GM23338 (cell line): ENCODE measurements at regions not wholly inside any gene's neighbourhood (a gene's known extent, or its start where the extent isn't known, plus 50 kb on each side); places are given as distances from the start of the nearest gene placed in this dataset.
A peak's percentile ranks its signal among the peaks of the same experiment; 100 is the strongest.

ENCODE experiments used
- ATAC-seq: fragments of 200-7000 bp; cut with Tn5 transposase; 3 replicates; pipeline ENCODE4 v1.9.1; 2020
- DNase-seq: peaks from one replicate; pipeline ENCODE4 v3.0.0-alpha.2; 2015; ENCODE audit warnings: low spot score
- H2AFZ ChIP-seq: fragments of 200-600 bp; sonication (generic); 2 replicates; pipeline ENCODE4 v1.8.0; 2016; ENCODE audit warnings: antibody characterized with exemption, mild to moderate bottlenecking, moderate library complexity
- H3F3A ChIP-seq: fragments of 200-600 bp; sonication (generic); replicated peaks from 2 replicates; pipeline ENCODE4 v1.8.0; 2017; ENCODE audit warnings: antibody characterized with exemption, mixed run types, low read depth
- H3K27ac ChIP-seq: fragments of 200-600 bp; sonication (generic); 2 replicates; pipeline ENCODE4 v1.6.1; 2016; ENCODE audit warnings: low read depth
- H3K27me3 ChIP-seq: fragments of 200-600 bp; sonication (generic); 2 replicates; pipeline ENCODE4 v1.8.0; 2016; ENCODE audit warnings: mild to moderate bottlenecking, mixed run types, moderate library complexity; ENCODE audit not compliant: insufficient read depth
- H3K36me3 ChIP-seq: fragments of 200-600 bp; sonication (generic); 2 replicates; pipeline ENCODE4 v1.8.0; 2016; ENCODE audit warnings: mild to moderate bottlenecking; ENCODE audit not compliant: insufficient read depth
- H3K4me1 ChIP-seq: fragments of 200-600 bp; sonication (generic); 2 replicates; pipeline ENCODE4 v1.8.0; 2016; ENCODE audit warnings: mild to moderate bottlenecking, moderate library complexity; ENCODE audit not compliant: insufficient read depth
- H3K4me2 ChIP-seq: fragments of 200-600 bp; sonication (generic); 2 replicates; pipeline ENCODE4 v1.7.1; 2017; ENCODE audit warnings: mixed run types
- H3K4me3 ChIP-seq: fragments of 200-600 bp; sonication (generic); 2 replicates; pipeline ENCODE4 v1.6.1; 2016; ENCODE audit warnings: mixed run types
- H3K79me2 ChIP-seq: fragments of 200-600 bp; sonication (generic); replicated peaks from 2 replicates; pipeline ENCODE4 v1.8.0; 2017; ENCODE audit warnings: mild to moderate bottlenecking; ENCODE audit not compliant: insufficient read depth
- H3K9me2 ChIP-seq: fragments of 200-600 bp; sonication (generic); 2 replicates; pipeline ENCODE4 v1.8.0; 2017; ENCODE audit not compliant: insufficient read depth
- H4K20me1 ChIP-seq: fragments of 200-600 bp; sonication (generic); replicated peaks from 2 replicates; pipeline ENCODE4 v1.8.0; 2017; ENCODE audit warnings: mild to moderate bottlenecking; ENCODE audit not compliant: insufficient read depth
- H3K27ac Mint-ChIP-seq: 2 replicates; pipeline ENCODE4 v1.8.0; 2020; ENCODE audit warnings: inconsistent platforms, mild to moderate bottlenecking, moderate library complexity, mixed read lengths
- H3K27me3 Mint-ChIP-seq: 3 replicates; pipeline ENCODE4 v1.8.0; 2022; ENCODE audit warnings: low read depth, mild to moderate bottlenecking, moderate library complexity, mixed read lengths, inconsistent platforms; ENCODE audit not compliant: insufficient read depth, poor library complexity
- H3K36me3 Mint-ChIP-seq: 3 replicates; pipeline ENCODE4 v1.8.0; 2021; ENCODE audit warnings: low read depth, mild to moderate bottlenecking, inconsistent platforms, moderate library complexity, mixed read lengths
- H3K4me1 Mint-ChIP-seq: 3 replicates; pipeline ENCODE4 v1.8.0; 2020; ENCODE audit warnings: mild to moderate bottlenecking, inconsistent platforms, mixed read lengths
- H3K4me3 Mint-ChIP-seq: 3 replicates; pipeline ENCODE4 v1.8.0; 2021; ENCODE audit warnings: moderate library complexity, mild to moderate bottlenecking, inconsistent platforms, mixed read lengths
- H3K9me3 Mint-ChIP-seq: 3 replicates; pipeline ENCODE4 v1.8.0; 2020; ENCODE audit warnings: moderate library complexity, mild to moderate bottlenecking, inconsistent platforms, mixed read lengths
- CREB1 ChIP-seq: fragments of 250-450 bp; sonication (Bioruptor Pico); IDR thresholded peaks from 2 replicates; pipeline ENCODE4 v1.5.0; 2020; ENCODE audit warnings: low read depth, mild to moderate bottlenecking, moderate library complexity
- CTCF ChIP-seq, 2 experiments: fragments of 200-600 bp in 1 of 2; sonication (generic) in 1 of 2; conservative IDR thresholded peaks; 2 replicates each; pipeline versions ENCODE4 v1.5.1 to v1.6.1; 2016 to 2017; ENCODE audit warnings: antibody characterized with exemption in 2 of 2, low read depth in 2 of 2, mild to moderate bottlenecking in 2 of 2, moderate library complexity in 1 of 2
- ETS1 ChIP-seq: IDR thresholded peaks from 2 replicates; pipeline ENCODE4 v1.6.1; 2016; ENCODE audit warnings: antibody characterized with exemption
- EZH2 ChIP-seq: fragments of 200-600 bp; sonication (generic); IDR thresholded peaks from one replicate; pipeline ENCODE4 v1.8.0; 2017; ENCODE audit warnings: antibody characterized with exemption, mild to moderate bottlenecking, low read depth; ENCODE audit not compliant: unreplicated experiment
- EZH2phosphoT487 ChIP-seq: fragments of 200-600 bp; sonication (generic); IDR thresholded peaks from one replicate; pipeline ENCODE4 v1.8.1; 2018; ENCODE audit warnings: antibody characterized with exemption; ENCODE audit not compliant: unreplicated experiment
- JUNB ChIP-seq: IDR thresholded peaks from one replicate; pipeline ENCODE4 v1.6.1; 2016; ENCODE audit warnings: antibody characterized with exemption; ENCODE audit not compliant: unreplicated experiment
- NANOG ChIP-seq: IDR thresholded peaks from 2 replicates; pipeline ENCODE4 v1.6.1; 2016; ENCODE audit warnings: antibody characterized with exemption, borderline replicate concordance
- POLR2AphosphoS5 ChIP-seq: IDR thresholded peaks from 2 replicates; pipeline ENCODE4 v1.6.1; 2016; ENCODE audit warnings: antibody characterized with exemption, low read depth
- REST ChIP-seq: IDR thresholded peaks from one replicate; pipeline ENCODE4 v1.6.1; 2018; ENCODE audit warnings: antibody characterized with exemption; ENCODE audit not compliant: unreplicated experiment
- STAT1 ChIP-seq: IDR thresholded peaks from one replicate; pipeline ENCODE4 v1.6.1; 2016; ENCODE audit warnings: antibody characterized with exemption; ENCODE audit not compliant: unreplicated experiment
- ZNF114 ChIP-seq: fragments of 250-450 bp; sonication (Bioruptor Pico); IDR thresholded peaks from 2 replicates; pipeline ENCODE4 v1.5.0; 2020; ENCODE audit warnings: mild to moderate bottlenecking, moderate library complexity
- ZNF331 ChIP-seq: fragments of 250-450 bp; sonication (Bioruptor Pico); IDR thresholded peaks from 2 replicates; pipeline ENCODE4 v1.5.0; 2020; ENCODE audit warnings: low read depth, mild to moderate bottlenecking, moderate library complexity
- ZNF462 ChIP-seq: fragments of 250-450 bp; sonication (Bioruptor Pico); IDR thresholded peaks from 2 replicates; pipeline ENCODE4 v1.5.0; 2020; ENCODE audit warnings: mild to moderate bottlenecking, moderate library complexity

GRCh38 chr20:53833333-53834061 lies 236.9 kb downstream of the BCAS1 start:
- no peaks in the 10 kb centered on the region for H3K79me2 ChIP-seq
- H3K27ac ChIP-seq, result no peak overlapping the region
- Mint-ChIP-seq H3K4me1 (peaks cover 18% of the 10 kb centered on the region), H3K36me3 (peaks cover 4% of the 10 kb centered on the region), H3K4me3 (no peak overlapping the region), H3K27me3 (no peaks in the 10 kb centered on the region), H3K27ac (no peak overlapping the region), H3K9me3 (peaks cover 9% of the 10 kb centered on the region)
- H3K4me1 ChIP-seq, result peaks cover 21% of the 10 kb centered on the region
- H3K9me2 ChIP-seq, result peaks cover 8% of the 10 kb centered on the region; the same call in 1 of the 2 replicates
- H2AFZ ChIP-seq, result peak overlapping the region; percentile 70; the same call in 1 of the 2 replicates
- H4K20me1 ChIP-seq, result no peaks in the 10 kb centered on the region
- TF ChIP-seq REST, result no peak
- no peak for TF ChIP-seq JUNB
- TF ChIP-seq CREB1 (CRISPR knock-in tag), result no peak
- TF ChIP-seq EZH2, result no peak
- no peak for TF ChIP-seq EZH2phosphoT487
- no peak for TF ChIP-seq STAT1
- TF ChIP-seq ZNF331 (CRISPR knock-in tag), result no peak
- no peak for TF ChIP-seq ZNF114 (CRISPR knock-in tag)
- no peak for TF ChIP-seq POLR2AphosphoS5
- no peak for TF ChIP-seq ETS1
- TF ChIP-seq CTCF (conservative IDR thresholded peaks at IDR 0.05; ENCODE audit: low read depth in 2 of 2), result no peak
- TF ChIP-seq NANOG, result no peak
- no peak for TF ChIP-seq ZNF462 (CRISPR knock-in tag)
- no peak overlapping the region for H3K4me2 ChIP-seq
- no peak for DNase-seq
- no peak overlapping the region for H3K4me3 ChIP-seq
- H3F3A ChIP-seq, result 0 out of 2 replicates have a peak, but pooled peaks cover 4% of the 10 kb centered on the region
- no peak for ATAC-seq
- no peaks in the 10 kb centered on the region for H3K36me3 ChIP-seq
- no peaks in the 10 kb centered on the region for H3K27me3 ChIP-seq
